K562 (cell line): ENCODE measurements at regions not wholly inside any gene's neighbourhood (a gene's known extent, or its start where the extent isn't known, plus 50 kb on each side); places are given as distances from the start of the nearest gene placed in this dataset.

Experiments used
- CREB1 ChIP-seq, 2 experiments: sonication (generic) in 1 of 2; formaldehyde crosslinking in 1 of 2; IDR thresholded peaks; 2 replicates each; pipeline versions ENCODE4 v1.6.1 to v1.8.0; 2012 to 2022; ENCODE audit warnings: inconsistent platforms in 1 of 2, mild to moderate bottlenecking in 1 of 2, missing genetic modification reagents in 1 of 2, moderate library complexity in 1 of 2
- EZH2 ChIP-seq: IDR thresholded peaks from 2 replicates; pipeline ENCODE4 v1.6.1; 2012; ENCODE audit warnings: low read depth, mild to moderate bottlenecking, inconsistent platforms, low read length, borderline replicate concordance
- HIVEP1 ChIP-seq: fragments of 250-450 bp; sonication (Bioruptor Pico); IDR thresholded peaks from 2 replicates; pipeline ENCODE4 v1.4.0; 2020; ENCODE audit warnings: mild to moderate bottlenecking
- NONO ChIP-seq, 2 experiments: fragments of 200-400 bp in 1 of 2; fragments of 450-650 bp in 1 of 2; formaldehyde crosslinking in 1 of 2; IDR thresholded peaks; 2 replicates each; pipeline ENCODE4 v1.6.1; 2017; ENCODE audit warnings: low read depth in 2 of 2, mild to moderate bottlenecking in 2 of 2, moderate library complexity in 2 of 2, low read length in 1 of 2
- POLR2A ChIP-seq: fragments of 450-650 bp; conservative IDR thresholded peaks from 2 replicates; pipeline ENCODE4 v1.6.1; 2016
- RBM22 ChIP-seq: fragments of 200-400 bp; formaldehyde crosslinking; IDR thresholded peaks from 2 replicates; pipeline ENCODE4 v1.6.1; 2018; ENCODE audit warnings: low read length, low read depth; ENCODE audit not compliant: poor library complexity, severe bottlenecking
- ZNF436 ChIP-seq: fragments of 250-450, 450-650 bp; sonication (Bioruptor Pico); formaldehyde crosslinking; IDR thresholded peaks from 2 replicates; pipeline ENCODE4 v1.7.0; 2020; ENCODE audit warnings: mild to moderate bottlenecking

GRCh38 chr6:77286541-77286940, 176.8 kb downstream of the HTR1B start:
- TF ChIP-seq ZNF436: no peak
- TF ChIP-seq POLR2A: no peak
- TF ChIP-seq RBM22: no peak
- no peak for TF ChIP-seq EZH2
- TF ChIP-seq CREB1 (IDR thresholded peaks at IDR 0.05): no peak
- no peak for TF ChIP-seq CREB1 (CRISPR knock-in tag; IDR thresholded peaks at IDR 0.05)
- TF ChIP-seq HIVEP1: no peak
- TF ChIP-seq NONO (IDR thresholded peaks at IDR 0.05; ENCODE audit: low read depth in 2 of 2, low read length in 1 of 2): no peak
